ENCODE measurements at regions not wholly inside any gene's neighbourhood (a gene's known extent, or its start where the extent isn't known, plus 50 kb on each side); places are given as distances from the start of the nearest gene placed in this dataset.

- H3K4me1 ChIP-seq (ENCODE audit: control insufficient read depth in 4 of 4, insufficient read depth in 4 of 4, low read length in 3 of 4), result no peaks in the 10 kb centered on the region
- no peaks in the 10 kb centered on the region for H3K9me3 ChIP-seq (ENCODE audit: control insufficient read depth in 4 of 4, low read length in 3 of 4)
- no peaks in the 10 kb centered on the region for H3K36me3 ChIP-seq (ENCODE audit: control insufficient read depth in 4 of 4, insufficient read depth in 3 of 4, low read depth in 1 of 4, low read length in 3 of 4)
- H3K27ac ChIP-seq (ENCODE audit: low read depth in 1 of 2, low read length in 2 of 2), result no peak overlapping the region
- H3K4me3 ChIP-seq (ENCODE audit: low read depth in 1 of 3, low read length in 3 of 3), result no peak overlapping the region
- peaks cover 0 to 6% (median 0%) of the 10 kb centered on the region in 4 donors for H3K27me3 ChIP-seq (ENCODE audit: control insufficient read depth in 4 of 4, insufficient read depth in 4 of 4, low read length in 3 of 4)
- no peak for TF ChIP-seq HNF4G (IDR thresholded peaks at IDR 0.05)
- no peak for TF ChIP-seq GABPA (IDR thresholded peaks at IDR 0.05 in 1 of 2, conservative IDR thresholded peaks at IDR 0.05 in 1 of 2)
- TF ChIP-seq JUND (IDR thresholded peaks at IDR 0.05), result no peak
- TF ChIP-seq MAX (IDR thresholded peaks at IDR 0.05), result no peak
- TF ChIP-seq FOXA1 (IDR thresholded peaks at IDR 0.05), result no peak
- no peak for TF ChIP-seq YY1 (IDR thresholded peaks at IDR 0.05)
- TF ChIP-seq RAD21 (IDR thresholded peaks at IDR 0.05), result no peak
- TF ChIP-seq CTCF (IDR thresholded peaks at IDR 0.05; ENCODE audit: low read depth, low read length, missing input control), result no peak
- TF ChIP-seq NR2F2 (IDR thresholded peaks at IDR 0.05), result no peak
- no peak for TF ChIP-seq HNF4A (conservative IDR thresholded peaks at IDR 0.05)
- TF ChIP-seq RXRA (IDR thresholded peaks at IDR 0.05), result no peak
- TF ChIP-seq EGR1 (IDR thresholded peaks at IDR 0.05; ENCODE audit: low read depth in 2 of 2), result no peak
- TF ChIP-seq TAF1 (conservative IDR thresholded peaks at IDR 0.05), result no peak
- no peak for TF ChIP-seq REST (IDR thresholded peaks at IDR 0.05)
- TF ChIP-seq SP1 (IDR thresholded peaks at IDR 0.05), result no peak
- TF ChIP-seq FOXA2 (IDR thresholded peaks at IDR 0.05), result no peak
- TF ChIP-seq ZBTB33 (IDR thresholded peaks at IDR 0.05), result no peak
- H3K9ac ChIP-seq (ENCODE audit: low read depth in 1 of 2, low read length in 2 of 2), result no peak overlapping the region
- no peak for DNase-seq (ENCODE audit: low spot score)
- 17% methylated on average over 1 of the region's 1 CpG for WGBS
Observed at GRCh38 chr10:4353964-4354363, 472.0 kb upstream of the AKR1E2 start.

GRCh38 chr10:4353059-4353655 is 472.9 kb upstream of the AKR1E2 start:
- peaks cover 0 to 6% (median 0%) of the 10 kb centered on the region in 4 donors for H3K27me3 ChIP-seq (ENCODE audit: control insufficient read depth in 4 of 4, insufficient read depth in 4 of 4, low read length in 3 of 4)
- no peak overlapping the region for H3K4me3 ChIP-seq (ENCODE audit: low read depth in 1 of 3, low read length in 3 of 3)
- no peak overlapping the region for H3K9ac ChIP-seq (ENCODE audit: low read depth in 1 of 2, low read length in 2 of 2)
- no peaks in the 10 kb centered on the region for H3K9me3 ChIP-seq (ENCODE audit: control insufficient read depth in 4 of 4, low read length in 3 of 4)
- H3K36me3 ChIP-seq (ENCODE audit: control insufficient read depth in 4 of 4, insufficient read depth in 3 of 4, low read depth in 1 of 4, low read length in 3 of 4), result no peaks in the 10 kb centered on the region
- TF ChIP-seq YY1 (IDR thresholded peaks at IDR 0.05) (no peak), FOXA1 (IDR thresholded peaks at IDR 0.05) (no peak), ZBTB33 (IDR thresholded peaks at IDR 0.05) (no peak), MAX (IDR thresholded peaks at IDR 0.05) (no peak), FOXA2 (IDR thresholded peaks at IDR 0.05) (no peak)
- H3K4me1 ChIP-seq (ENCODE audit: control insufficient read depth in 4 of 4, insufficient read depth in 4 of 4, low read length in 3 of 4), result no peaks in the 10 kb centered on the region
- H3K27ac ChIP-seq (ENCODE audit: low read depth in 1 of 2, low read length in 2 of 2), result no peak overlapping the region
- DNase-seq (ENCODE audit: low spot score), result no peak
- 37% methylated on average over 11 of the region's 11 CpGs for WGBS

Data from liver (tissue), 8 donors.